ENCODE measurements at regions not wholly inside any gene's neighbourhood (a gene's known extent, or its start where the extent isn't known, plus 50 kb on each side); places are given as distances from the start of the nearest gene placed in this dataset.

GRCh38 chr4:181538431-181538830 is 704.8 kb upstream of the TENM3 start:
- no peak overlapping the region for H3K4me3 ChIP-seq (ENCODE audit: low read depth, low read length)
- no peak for TF ChIP-seq CTCF (IDR thresholded peaks at IDR 0.05; ENCODE audit: insufficient read depth, low read length)
- DNase-seq (ENCODE audit: low read depth): no peak

- TF ChIP-seq CTCF (IDR thresholded peaks at IDR 0.05; ENCODE audit: insufficient read depth, low read length): no peak
- no peak overlapping the region for H3K4me3 ChIP-seq (ENCODE audit: low read depth, low read length)
- peak; percentile 60 for DNase-seq (ENCODE audit: low read depth)
Observed at GRCh38 chr4:181541396-181541795, 701.8 kb upstream of the TENM3 start.

DNA sequence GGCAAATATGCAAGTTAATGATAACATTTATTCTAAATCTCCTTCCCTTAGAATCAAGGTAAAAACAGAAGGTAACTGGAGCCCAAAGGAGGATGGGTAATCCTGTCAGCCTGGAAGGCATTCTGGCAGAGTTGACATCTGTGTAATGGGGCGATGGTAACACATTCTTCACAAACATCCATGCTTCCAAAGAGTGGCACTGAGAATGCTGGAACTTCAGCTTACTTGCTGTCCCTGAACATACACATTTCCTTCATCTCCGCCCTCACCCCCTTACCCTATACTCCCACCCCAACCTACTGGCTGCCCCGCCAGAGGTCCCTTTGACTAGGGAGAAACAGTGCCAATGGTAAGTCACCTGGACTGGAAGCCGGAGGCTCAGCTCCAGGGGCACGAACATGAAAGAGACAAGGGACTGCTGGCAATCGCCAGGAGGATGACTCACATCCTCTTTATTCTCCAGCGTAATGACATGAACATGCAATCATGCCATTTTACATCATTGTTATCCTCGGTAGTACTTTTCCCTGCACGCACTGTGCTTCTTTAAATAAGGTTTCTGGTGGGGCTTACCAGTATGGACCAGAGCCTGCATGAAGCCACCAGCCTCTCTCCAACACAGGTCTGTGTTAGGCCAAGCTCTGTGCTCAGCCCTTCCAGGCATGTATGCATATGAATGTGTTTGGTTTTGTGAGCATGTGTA is 694.2 kb upstream of the TENM3 start:
- H3K4me3 ChIP-seq (ENCODE audit: low read depth, low read length): no peak overlapping the region
- DNase-seq (ENCODE audit: low read depth): peak; percentile 87
- TF ChIP-seq CTCF (IDR thresholded peaks at IDR 0.05; ENCODE audit: insufficient read depth, low read length): no peak

- TF ChIP-seq CTCF (IDR thresholded peaks at IDR 0.05; ENCODE audit: insufficient read depth, low read length): no peak
- no peak for DNase-seq (ENCODE audit: low read depth)
- no peak overlapping the region for H3K4me3 ChIP-seq (ENCODE audit: low read depth, low read length)
Observed at GRCh38 chr4:181549576-181550188, 693.5 kb upstream of the TENM3 start.

DNA sequence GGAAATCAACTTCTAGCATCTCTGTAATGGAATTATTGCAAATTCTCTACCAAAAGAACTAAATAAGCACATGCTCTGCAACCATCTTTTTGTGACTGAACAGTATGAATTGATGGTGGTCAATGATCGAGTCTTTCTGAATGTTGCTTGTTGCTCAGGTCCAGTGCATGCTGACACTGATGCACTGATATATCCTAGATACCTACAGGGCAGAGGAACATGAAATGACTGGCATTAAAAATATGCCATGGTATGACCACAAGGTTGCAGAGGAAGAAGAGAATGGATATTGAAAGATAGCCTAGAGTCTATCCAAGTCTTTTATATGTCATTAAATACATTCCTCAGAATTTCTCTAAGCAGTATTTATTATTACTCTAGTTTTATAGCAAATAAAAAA is 692.8 kb upstream of the TENM3 start:
- DNase-seq (ENCODE audit: low read depth): no peak
- no peak for TF ChIP-seq CTCF (IDR thresholded peaks at IDR 0.05; ENCODE audit: insufficient read depth, low read length)

GRCh38 chr4:181559637-181560036 is 683.6 kb upstream of the TENM3 start:
- no peak overlapping the region for H3K4me3 ChIP-seq (ENCODE audit: low read depth, low read length)
- no peak for TF ChIP-seq CTCF (IDR thresholded peaks at IDR 0.05; ENCODE audit: insufficient read depth, low read length)
- DNase-seq (ENCODE audit: low read depth): no peak

More for the DNA sequence above, 692.8 kb upstream of the TENM3 start:
- H3K4me3 ChIP-seq (ENCODE audit: low read depth, low read length): no peak overlapping the region
